Forelimb muscle (tissue), 1 donor: ENCODE measurements at regions not wholly inside any gene's neighbourhood (a gene's known extent, or its start where the extent isn't known, plus 50 kb on each side); places are given as distances from the start of the nearest gene placed in this dataset.
"Not testable (repeated sequence)": the region's sequence is repeated elsewhere in the genome, so short reads cannot be mapped to it uniquely, and the experiment has no call there.

Experiments
- DNase-seq: peaks from one replicate; pipeline ENCODE4 v3.0.0-alpha.2; 2013; ENCODE audit warnings: low read depth

GRCh38 chr3:80750637-80751036, 982.8 kb upstream of the ROBO1 start:
- no peak for DNase-seq

DNA sequence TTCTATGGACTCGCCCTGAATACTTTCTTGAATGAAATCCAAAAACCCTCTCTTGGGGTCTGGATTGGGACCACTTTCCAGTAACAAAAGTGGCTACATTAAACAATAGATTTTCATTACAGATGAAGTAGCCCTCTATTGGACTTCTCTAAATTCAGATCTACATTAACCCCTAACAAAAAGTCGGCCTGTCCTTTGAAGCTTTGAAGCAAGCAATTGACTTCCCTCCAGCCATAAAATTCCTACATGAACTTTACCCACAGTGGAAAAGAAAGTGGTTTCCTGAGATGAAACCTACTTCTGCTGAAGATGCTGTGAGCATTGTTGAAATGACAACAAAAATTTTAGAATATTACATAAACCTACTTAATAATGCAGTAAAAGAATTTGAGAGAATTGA, 967.1 kb upstream of the ROBO1 start:
- DNase-seq = no peak

DNA sequence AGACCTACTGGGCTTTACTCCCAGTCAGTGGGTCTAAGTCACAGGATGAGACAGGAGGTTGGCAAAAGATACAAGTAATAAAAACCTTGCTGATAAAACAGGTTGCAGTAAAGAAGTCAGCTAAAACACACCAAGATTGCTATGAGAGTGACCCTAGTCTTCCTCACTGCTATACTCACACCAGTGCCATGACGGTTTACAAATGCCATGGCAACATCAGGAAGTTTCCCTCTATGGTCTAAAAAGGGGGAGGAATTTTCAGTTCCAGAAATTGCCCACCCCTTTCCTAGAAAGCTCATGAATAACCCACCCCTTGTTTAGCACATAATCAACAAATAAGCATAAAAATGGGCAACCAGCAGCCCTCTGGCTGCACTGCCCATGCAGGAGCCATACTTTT, 966.7 kb upstream of the ROBO1 start:
- DNase-seq = no peak

DNA sequence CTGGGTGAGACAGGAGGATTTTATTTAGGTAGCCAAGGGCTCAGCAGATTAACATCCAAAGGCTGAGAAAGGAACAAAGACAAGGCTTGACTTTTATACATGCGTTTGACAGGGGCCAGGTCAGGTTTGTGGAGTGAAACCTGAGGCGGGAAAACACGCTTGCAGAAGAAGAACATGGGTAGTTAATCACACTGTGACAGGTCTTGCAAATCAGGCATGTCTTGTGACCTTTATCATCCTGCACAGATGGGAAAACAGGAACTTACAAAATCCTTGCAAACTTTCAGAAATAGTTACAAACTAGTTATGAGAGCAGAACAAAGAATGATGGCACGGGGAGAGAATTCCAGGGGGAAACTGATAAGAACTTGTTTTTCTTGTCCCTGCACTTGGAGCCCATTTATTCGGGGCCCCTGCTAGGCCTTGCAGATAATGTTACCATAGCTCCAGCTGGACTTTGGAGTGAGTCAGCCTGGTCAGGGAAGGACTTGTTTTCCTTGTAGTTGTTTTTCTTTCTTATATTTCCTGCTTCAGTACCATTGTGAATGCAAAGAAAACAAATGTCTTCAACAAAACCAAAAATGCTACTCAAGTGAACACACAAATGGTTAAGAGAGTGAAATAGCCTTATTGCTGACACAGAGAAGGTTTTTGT, 965.9 kb upstream of the ROBO1 start:
- no peak for DNase-seq

GRCh38 chr3:80727561-80727960, 959.8 kb upstream of the ROBO1 start:
- not testable (repeated sequence) for DNase-seq

DNA sequence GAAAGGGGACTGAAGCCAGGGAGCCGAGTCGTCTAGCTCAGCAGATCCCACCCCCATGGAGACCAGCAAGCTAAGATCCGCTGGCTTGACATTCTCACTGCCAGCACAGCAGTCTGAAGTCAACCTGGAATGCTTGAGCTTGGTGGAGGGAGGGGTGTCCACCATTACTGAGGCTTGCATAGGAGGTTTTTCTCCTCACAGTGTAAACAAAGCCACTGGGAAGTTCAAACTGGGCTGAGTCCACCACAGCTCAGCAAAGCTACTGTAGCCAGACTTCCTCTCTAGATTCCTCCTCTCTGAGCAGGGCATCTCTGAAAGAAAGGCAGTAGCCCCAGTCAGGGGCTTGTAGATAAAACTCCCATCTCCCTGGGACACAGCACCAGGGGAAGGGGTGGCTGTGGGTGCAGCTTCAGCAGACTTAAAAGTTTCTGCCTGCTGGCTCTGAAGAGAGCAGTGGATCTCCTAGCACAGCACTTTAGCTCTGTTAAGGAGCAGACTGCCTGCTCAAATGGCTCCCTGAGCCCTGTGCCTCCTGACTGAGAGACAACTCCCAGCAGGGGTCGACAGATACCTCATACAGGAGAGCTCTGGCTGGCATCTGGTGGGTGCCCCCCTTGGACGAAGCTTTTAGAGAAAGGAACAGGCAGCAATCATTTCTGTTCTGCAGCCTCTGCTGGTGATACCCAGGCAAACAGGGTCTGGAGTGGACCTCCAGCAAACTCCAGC, 942.0 kb upstream of the ROBO1 start:
- DNase-seq = not testable (repeated sequence)

DNA sequence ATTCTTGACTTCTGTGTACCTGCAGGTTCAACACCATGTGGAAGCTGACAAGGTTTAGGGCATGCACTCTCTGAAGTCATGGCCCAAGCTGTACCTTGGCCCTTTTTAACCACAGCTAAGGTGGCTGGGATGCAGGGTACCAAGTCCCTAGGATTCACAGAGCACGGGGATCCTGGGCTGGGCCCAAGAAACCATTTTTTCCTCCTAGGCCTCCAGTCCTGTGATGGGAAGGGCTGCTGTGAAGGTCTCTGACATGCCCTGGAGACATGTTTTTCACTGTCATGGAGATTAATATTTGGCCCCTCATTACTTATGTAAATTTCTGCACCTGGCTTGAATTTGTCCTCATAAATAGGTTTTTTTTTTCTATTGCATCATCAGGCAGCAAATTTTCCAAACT, 937.5 kb upstream of the ROBO1 start:
- no peak for DNase-seq

GRCh38 chr3:80701349-80701748, 933.6 kb upstream of the ROBO1 start:
- no peak for DNase-seq

- DNase-seq = no peak
Measured at GRCh38 chr3:80697291-80697690, 929.5 kb upstream of the ROBO1 start.

DNA sequence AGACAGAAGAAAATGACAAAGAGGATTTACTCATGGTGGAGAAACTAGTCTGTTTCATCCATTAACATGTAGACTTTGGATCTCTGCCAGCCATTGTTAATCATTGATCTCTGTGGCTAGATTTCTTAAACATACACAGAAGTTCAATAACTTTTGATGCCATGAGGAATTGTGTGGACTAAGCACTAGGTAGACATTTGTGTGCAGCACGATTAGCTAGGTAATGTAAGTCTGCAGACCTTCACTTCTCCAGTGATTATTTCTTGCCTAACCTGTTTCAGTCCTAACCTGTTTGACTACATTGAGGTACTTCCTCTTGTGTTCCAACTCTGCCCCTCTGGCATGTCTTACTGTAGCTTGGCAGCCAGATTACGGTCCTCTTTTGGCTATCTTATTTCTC, 928.5 kb upstream of the ROBO1 start:
- DNase-seq = no peak

GRCh38 chr3:80688814-80689213, 921.0 kb upstream of the ROBO1 start:
- peak; percentile 2 for DNase-seq

GRCh38 chr3:80682951-80683350, 915.2 kb upstream of the ROBO1 start:
- no peak for DNase-seq

DNA sequence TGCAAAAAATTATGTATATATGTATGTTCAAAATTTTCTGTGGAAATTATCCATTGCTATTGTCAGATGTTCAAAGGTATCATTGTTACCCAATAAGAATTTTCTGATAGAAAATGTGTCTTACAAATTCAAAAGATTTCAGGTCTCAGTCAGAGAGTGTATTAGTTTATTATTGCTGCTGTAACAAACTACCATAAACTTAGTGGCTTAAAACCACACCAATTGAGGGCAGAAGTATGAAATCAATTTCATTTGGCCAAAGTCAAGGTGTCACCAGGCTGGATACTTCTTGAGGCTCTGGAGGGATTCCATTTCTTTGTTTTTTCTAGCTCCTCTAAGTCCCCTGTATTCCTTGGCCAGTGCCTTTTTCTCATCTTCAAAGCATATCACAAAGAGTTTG, 914.4 kb upstream of the ROBO1 start:
- DNase-seq = no peak

GRCh38 chr3:80677796-80678195, 910.0 kb upstream of the ROBO1 start:
- DNase-seq = no peak

GRCh38 chr3:80676866-80677265, 909.1 kb upstream of the ROBO1 start:
- no peak for DNase-seq

DNA sequence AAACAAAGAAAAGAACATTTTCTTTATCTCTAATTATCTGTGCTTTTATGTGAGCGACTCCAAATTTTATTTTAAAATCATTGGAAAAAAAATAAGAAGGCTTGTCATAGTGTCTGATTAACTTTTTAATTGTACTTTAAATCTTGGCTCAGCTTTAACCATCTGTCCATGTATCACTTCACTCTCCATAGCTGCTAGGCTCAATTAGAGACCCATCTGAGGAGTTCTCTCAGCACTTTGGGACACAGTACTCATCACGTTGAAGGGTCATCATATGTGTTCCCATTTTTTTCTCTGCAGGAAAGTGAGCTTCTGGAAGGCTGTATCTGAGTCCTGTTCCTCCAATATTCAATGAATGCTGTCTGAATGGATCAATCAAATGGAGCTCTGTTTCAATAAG, 908.5 kb upstream of the ROBO1 start:
- DNase-seq = no peak

GRCh38 chr3:80675790-80676189, 908.0 kb upstream of the ROBO1 start:
- no peak for DNase-seq

- DNase-seq = no peak
Measured at GRCh38 chr3:80668600-80669294, 900.9 kb upstream of the ROBO1 start.

- no peak for DNase-seq
Measured at GRCh38 chr3:80668100-80668499, 900.3 kb upstream of the ROBO1 start.

GRCh38 chr3:80663426-80663825, 895.6 kb upstream of the ROBO1 start:
- DNase-seq = no peak

- no peak for DNase-seq
Measured at GRCh38 chr3:80655216-80655615, 887.4 kb upstream of the ROBO1 start.

DNA sequence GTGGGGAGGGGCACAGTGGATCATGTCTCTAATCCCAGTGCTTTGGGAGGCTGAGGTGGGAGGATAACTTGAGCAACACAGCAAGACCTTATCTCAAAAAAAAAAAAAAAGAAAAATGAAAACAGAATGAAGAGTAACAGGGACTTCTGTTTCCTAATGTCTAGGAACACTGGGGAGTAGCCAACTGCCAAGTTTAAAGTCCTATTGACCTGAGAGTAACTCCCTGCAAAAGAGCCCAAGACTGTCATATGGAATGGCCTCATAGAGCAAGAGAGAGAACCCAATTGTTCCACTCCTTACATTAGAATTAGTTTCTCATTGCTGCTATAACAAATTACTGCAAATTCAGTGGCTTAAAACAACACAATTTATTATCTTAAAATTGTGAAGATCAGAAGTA, 881.4 kb upstream of the ROBO1 start:
- DNase-seq = no peak

- DNase-seq = no peak
Measured at GRCh38 chr3:80643421-80643820, 875.6 kb upstream of the ROBO1 start.
